ENCODE measurements at regions not wholly inside any gene's neighbourhood (a gene's known extent, or its start where the extent isn't known, plus 50 kb on each side); places are given as distances from the start of the nearest gene placed in this dataset.

DNA sequence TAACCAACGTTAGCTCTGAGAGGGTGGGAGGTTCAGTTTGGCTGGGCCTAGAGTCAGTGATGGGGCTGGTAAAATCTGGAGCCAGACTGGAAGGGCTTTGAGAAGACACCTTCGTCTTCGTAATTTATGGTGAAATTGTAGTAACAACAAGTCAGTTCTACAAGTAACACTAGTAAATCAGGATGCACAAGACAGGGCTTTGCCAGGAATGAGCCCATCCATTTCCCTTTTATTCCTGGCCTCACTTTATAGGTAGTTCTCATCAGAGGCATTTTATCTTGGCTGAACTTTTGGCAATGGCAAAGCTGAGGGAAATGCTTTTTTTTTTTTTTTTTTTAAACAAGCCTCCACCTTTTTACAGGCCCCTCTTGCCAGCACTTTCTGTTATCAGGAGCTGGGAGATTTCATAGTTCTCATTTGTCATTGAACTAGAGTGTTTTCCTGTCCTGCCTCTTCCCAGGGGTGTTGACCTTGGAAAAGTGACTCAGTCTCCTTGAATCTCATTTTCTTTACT, 110.5 kb upstream of the KLF4 start:
- TF ChIP-seq, protein P1, sequence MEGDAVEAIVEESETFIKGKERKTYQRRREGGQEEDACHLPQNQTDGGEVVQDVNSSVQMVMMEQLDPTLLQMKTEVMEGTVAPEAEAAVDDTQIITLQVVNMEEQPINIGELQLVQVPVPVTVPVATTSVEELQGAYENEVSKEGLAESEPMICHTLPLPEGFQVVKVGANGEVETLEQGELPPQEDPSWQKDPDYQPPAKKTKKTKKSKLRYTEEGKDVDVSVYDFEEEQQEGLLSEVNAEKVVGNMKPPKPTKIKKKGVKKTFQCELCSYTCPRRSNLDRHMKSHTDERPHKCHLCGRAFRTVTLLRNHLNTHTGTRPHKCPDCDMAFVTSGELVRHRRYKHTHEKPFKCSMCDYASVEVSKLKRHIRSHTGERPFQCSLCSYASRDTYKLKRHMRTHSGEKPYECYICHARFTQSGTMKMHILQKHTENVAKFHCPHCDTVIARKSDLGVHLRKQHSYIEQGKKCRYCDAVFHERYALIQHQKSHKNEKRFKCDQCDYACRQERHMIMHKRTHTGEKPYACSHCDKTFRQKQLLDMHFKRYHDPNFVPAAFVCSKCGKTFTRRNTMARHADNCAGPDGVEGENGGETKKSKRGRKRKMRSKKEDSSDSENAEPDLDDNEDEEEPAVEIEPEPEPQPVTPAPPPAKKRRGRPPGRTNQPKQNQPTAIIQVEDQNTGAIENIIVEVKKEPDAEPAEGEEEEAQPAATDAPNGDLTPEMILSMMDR (IDR thresholded peaks at IDR 0.05; ENCODE audit: poor library complexity), result no peak
- TF ChIP-seq EZH2phosphoT487 (IDR thresholded peaks at IDR 0.05; ENCODE audit: low read depth, severe bottlenecking, unreplicated experiment), result no peak
